WTC11 (cell line): ENCODE measurements at regions not wholly inside any gene's neighbourhood (a gene's known extent, or its start where the extent isn't known, plus 50 kb on each side); places are given as distances from the start of the nearest gene placed in this dataset.

ENCODE experiments used
- ATAC-seq: fragments of 200-7000 bp; cut with Tn5 transposase; 2 replicates; pipeline ENCODE4 v1.10.0; 2021; ENCODE audit warnings: mild to moderate bottlenecking, moderate library complexity
- CTCF ChIA-PET: fragments of 300-600 bp; sonication (Branson Sonifier 250); formaldehyde crosslinking; loops from one replicate; lab custom pipeline; 2021; ENCODE audit warnings: antibody characterized with exemption; lab: Charles Lee
- POLR2A ChIA-PET: fragments of 350-600 bp; sonication (Branson Sonifier 250); formaldehyde crosslinking; loops from one replicate; lab custom pipeline; 2021; ENCODE audit warnings: antibody characterized with exemption; lab: Charles Lee
- DNase-seq: peaks from one replicate; pipeline ENCODE4 v3.0.0; 2021; ENCODE audit warnings: low spot score
- H3K27ac Mint-ChIP-seq: 2 replicates; pipeline ENCODE4 v1.8.0; 2021; ENCODE audit warnings: mixed read lengths
- H3K27me3 Mint-ChIP-seq: 2 replicates; pipeline ENCODE4 v1.8.0; 2021; ENCODE audit warnings: low read depth, mild to moderate bottlenecking, moderate library complexity, mixed read lengths
- H3K36me3 Mint-ChIP-seq: 2 replicates; pipeline ENCODE4 v1.8.0; 2021; ENCODE audit warnings: mixed read lengths
- H3K4me1 Mint-ChIP-seq: 2 replicates; pipeline ENCODE4 v1.8.0; 2022; ENCODE audit warnings: mixed read lengths
- H3K4me3 Mint-ChIP-seq: 2 replicates; pipeline ENCODE4 v1.8.0; 2021; ENCODE audit warnings: mild to moderate bottlenecking, moderate library complexity, mixed read lengths
- H3K9me3 Mint-ChIP-seq: 2 replicates; pipeline ENCODE4 v1.8.0; 2021; ENCODE audit warnings: mixed read lengths
- CREM ChIP-seq: sonication (generic); formaldehyde crosslinking; IDR thresholded peaks from 2 replicates; pipeline ENCODE4 v1.8.1; 2022; ENCODE audit warnings: mild to moderate bottlenecking, missing genetic modification reagents, moderate library complexity
- ELF4 ChIP-seq: sonication (generic); formaldehyde crosslinking; IDR thresholded peaks from 2 replicates; pipeline ENCODE4 v1.8.1; 2022; ENCODE audit warnings: low read depth, mild to moderate bottlenecking, moderate library complexity, missing genetic modification reagents
- FOXK1 ChIP-seq: sonication (generic); formaldehyde crosslinking; IDR thresholded peaks from 2 replicates; pipeline ENCODE4 v1.8.0; 2022; ENCODE audit warnings: mild to moderate bottlenecking, moderate library complexity, missing genetic modification reagents
- KAT7 ChIP-seq: sonication (generic); formaldehyde crosslinking; IDR thresholded peaks from 2 replicates; pipeline ENCODE4 v1.8.1; 2023; ENCODE audit warnings: missing genetic modification reagents, mild to moderate bottlenecking, borderline replicate concordance
- NFE2L1 ChIP-seq: sonication (generic); formaldehyde crosslinking; IDR thresholded peaks from 2 replicates; pipeline ENCODE4 v1.8.1; 2023; ENCODE audit warnings: missing genetic modification reagents
- RELA ChIP-seq: sonication (generic); formaldehyde crosslinking; IDR thresholded peaks from 2 replicates; pipeline ENCODE4 v1.8.1; 2022; ENCODE audit warnings: missing genetic modification reagents, mild to moderate bottlenecking, borderline replicate concordance
- ZNF232 ChIP-seq: sonication (generic); formaldehyde crosslinking; IDR thresholded peaks from 2 replicates; pipeline ENCODE4 v1.8.0; 2022; ENCODE audit warnings: mild to moderate bottlenecking, missing genetic modification reagents
- ZNF263 ChIP-seq: sonication (generic); formaldehyde crosslinking; IDR thresholded peaks from 2 replicates; pipeline ENCODE4 v1.8.1; 2022; ENCODE audit warnings: low read depth, mild to moderate bottlenecking, moderate library complexity, missing genetic modification reagents
- ZNF423 ChIP-seq: fragments of 250-450 bp; sonication (Bioruptor Pico); IDR thresholded peaks from 2 replicates; pipeline ENCODE4 v2.1.2; 2022; ENCODE audit warnings: mild to moderate bottlenecking, moderate library complexity
- TF ChIP-seq, protein P1 (sequence below): fragments of 250-450 bp; sonication (Bioruptor Pico); IDR thresholded peaks from 2 replicates; pipeline ENCODE4 v1.8.0; 2021; ENCODE audit warnings: mild to moderate bottlenecking
- TF ChIP-seq, protein P2 (sequence below): fragments of 250-450 bp; sonication (Bioruptor Pico); IDR thresholded peaks from 2 replicates; pipeline ENCODE4 v2.1.2; 2022; ENCODE audit warnings: mild to moderate bottlenecking, moderate library complexity
- TF ChIP-seq, protein P3 (sequence below): fragments of 250-450 bp; sonication (Bioruptor Pico); IDR thresholded peaks from 2 replicates; pipeline ENCODE4 v1.9.0; 2021; ENCODE audit warnings: mild to moderate bottlenecking
- TF ChIP-seq, protein P4 (sequence below): sonication (generic); formaldehyde crosslinking; IDR thresholded peaks from 2 replicates; pipeline ENCODE4 v1.8.0; 2022; ENCODE audit warnings: missing genetic modification reagents
- TF ChIP-seq, protein P5 (sequence below): sonication (generic); formaldehyde crosslinking; IDR thresholded peaks from 2 replicates; pipeline ENCODE4 v1.8.1; 2023; ENCODE audit warnings: mild to moderate bottlenecking, missing genetic modification reagents, moderate library complexity
- TF ChIP-seq, protein P6 (sequence below): sonication (generic); formaldehyde crosslinking; IDR thresholded peaks from 2 replicates; pipeline ENCODE4 v1.8.1; 2023; ENCODE audit warnings: mild to moderate bottlenecking, missing genetic modification reagents, moderate library complexity
- TF ChIP-seq, protein P7 (sequence below): sonication (generic); formaldehyde crosslinking; IDR thresholded peaks from 2 replicates; pipeline ENCODE4 v1.8.1; 2023; ENCODE audit warnings: mild to moderate bottlenecking, moderate library complexity, missing genetic modification reagents
- TF ChIP-seq, protein P8 (sequence below): sonication (generic); formaldehyde crosslinking; IDR thresholded peaks from 2 replicates; pipeline ENCODE4 v1.8.1; 2023; ENCODE audit warnings: mild to moderate bottlenecking, missing genetic modification reagents
- TF ChIP-seq, protein P9 (sequence below): sonication (generic); formaldehyde crosslinking; conservative IDR thresholded peaks from 2 replicates; pipeline ENCODE4 v1.8.1; 2022; ENCODE audit warnings: mild to moderate bottlenecking, missing genetic modification reagents

DNA sequence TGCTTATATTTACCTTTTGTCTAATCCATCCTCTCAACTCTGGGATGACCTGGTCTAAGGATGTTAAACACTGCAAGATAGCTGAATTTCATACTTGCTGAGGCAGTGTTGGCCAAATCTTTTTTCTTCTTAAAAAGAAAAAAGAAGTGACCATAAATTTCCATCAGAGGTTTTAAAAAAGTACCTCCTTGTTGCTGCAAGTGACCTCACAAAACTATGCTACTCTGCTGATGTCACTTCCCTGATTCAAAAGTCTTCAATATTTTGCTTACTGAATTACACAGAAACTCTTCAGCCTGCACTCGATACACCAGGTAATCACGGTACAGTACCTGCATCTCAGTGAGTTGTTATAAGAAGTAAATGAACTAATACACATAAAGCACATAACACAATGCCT is 107.2 kb upstream of the PRDM1 start:
- H3K9me3 Mint-ChIP-seq = no peaks in the 10 kb centered on the region
- H3K27me3 Mint-ChIP-seq = peaks cover 50% of the 10 kb centered on the region
- POLR2A ChIA-PET = no interaction called here
- H3K36me3 Mint-ChIP-seq = peaks cover 4% of the 10 kb centered on the region; the same call in 1 of the 2 replicates
- no peak overlapping the region for H3K4me3 Mint-ChIP-seq
- CTCF ChIA-PET = no interaction called here
- TF ChIP-seq FOXK1 (CRISPR knock-in tag) = no peak
- TF ChIP-seq, protein P1, sequence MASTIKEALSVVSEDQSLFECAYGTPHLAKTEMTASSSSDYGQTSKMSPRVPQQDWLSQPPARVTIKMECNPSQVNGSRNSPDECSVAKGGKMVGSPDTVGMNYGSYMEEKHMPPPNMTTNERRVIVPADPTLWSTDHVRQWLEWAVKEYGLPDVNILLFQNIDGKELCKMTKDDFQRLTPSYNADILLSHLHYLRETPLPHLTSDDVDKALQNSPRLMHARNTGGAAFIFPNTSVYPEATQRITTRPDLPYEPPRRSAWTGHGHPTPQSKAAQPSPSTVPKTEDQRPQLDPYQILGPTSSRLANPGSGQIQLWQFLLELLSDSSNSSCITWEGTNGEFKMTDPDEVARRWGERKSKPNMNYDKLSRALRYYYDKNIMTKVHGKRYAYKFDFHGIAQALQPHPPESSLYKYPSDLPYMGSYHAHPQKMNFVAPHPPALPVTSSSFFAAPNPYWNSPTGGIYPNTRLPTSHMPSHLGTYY (CRISPR knock-in tag) = no peak
- TF ChIP-seq, protein P2, sequence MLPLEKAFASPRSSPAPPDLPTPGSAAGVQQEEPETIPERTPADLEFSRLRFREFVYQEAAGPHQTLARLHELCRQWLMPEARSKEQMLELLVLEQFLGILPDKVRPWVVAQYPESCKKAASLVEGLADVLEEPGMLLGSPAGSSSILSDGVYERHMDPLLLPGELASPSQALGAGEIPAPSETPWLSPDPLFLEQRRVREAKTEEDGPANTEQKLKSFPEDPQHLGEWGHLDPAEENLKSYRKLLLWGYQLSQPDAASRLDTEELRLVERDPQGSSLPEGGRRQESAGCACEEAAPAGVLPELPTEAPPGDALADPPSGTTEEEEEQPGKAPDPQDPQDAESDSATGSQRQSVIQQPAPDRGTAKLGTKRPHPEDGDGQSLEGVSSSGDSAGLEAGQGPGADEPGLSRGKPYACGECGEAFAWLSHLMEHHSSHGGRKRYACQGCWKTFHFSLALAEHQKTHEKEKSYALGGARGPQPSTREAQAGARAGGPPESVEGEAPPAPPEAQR (CRISPR knock-in tag) = no peak
- H3K4me1 Mint-ChIP-seq = peaks cover 11% of the 10 kb centered on the region
- DNase-seq = no peak
- H3K27ac Mint-ChIP-seq = no peak overlapping the region
- no peak for ATAC-seq

DNA sequence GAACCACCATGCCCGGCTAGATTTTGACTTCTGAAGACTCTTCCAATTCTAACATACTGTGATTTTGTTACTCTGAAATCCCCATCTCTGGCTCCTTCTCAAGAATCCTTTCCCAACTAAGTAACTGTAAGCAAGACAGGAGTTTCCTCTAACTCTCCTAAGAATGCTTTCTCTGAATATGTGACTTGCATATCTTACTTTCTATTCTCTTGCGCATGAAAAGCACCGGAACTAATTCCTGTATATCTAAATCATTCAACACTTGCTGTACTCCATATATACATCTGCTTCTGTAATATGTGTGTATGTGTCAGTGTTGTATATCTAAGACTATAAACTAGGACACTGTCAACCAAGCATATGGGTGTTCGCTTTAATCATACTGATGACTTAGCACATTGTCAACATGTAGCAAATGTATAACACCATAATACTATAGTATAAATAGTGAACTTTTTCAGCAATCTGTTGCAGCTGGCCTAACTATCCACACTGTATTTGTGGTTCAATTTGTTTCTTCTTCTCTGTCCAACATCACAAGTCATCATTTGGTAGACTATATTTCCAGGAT is 108.1 kb upstream of the PRDM1 start:
- H3K27ac Mint-ChIP-seq = no peak overlapping the region
- peaks cover 41% of the 10 kb centered on the region for H3K27me3 Mint-ChIP-seq
- ChIA-PET POLR2A (no interaction called here), CTCF (no interaction called here)
- H3K9me3 Mint-ChIP-seq = peaks cover 6% of the 10 kb centered on the region
- H3K36me3 Mint-ChIP-seq = peaks cover 4% of the 10 kb centered on the region; the same call in 1 of the 2 replicates
- H3K4me1 Mint-ChIP-seq = peaks cover 11% of the 10 kb centered on the region
- TF ChIP-seq ZNF232 (CRISPR knock-in tag) = no peak
- TF ChIP-seq, protein P3, sequence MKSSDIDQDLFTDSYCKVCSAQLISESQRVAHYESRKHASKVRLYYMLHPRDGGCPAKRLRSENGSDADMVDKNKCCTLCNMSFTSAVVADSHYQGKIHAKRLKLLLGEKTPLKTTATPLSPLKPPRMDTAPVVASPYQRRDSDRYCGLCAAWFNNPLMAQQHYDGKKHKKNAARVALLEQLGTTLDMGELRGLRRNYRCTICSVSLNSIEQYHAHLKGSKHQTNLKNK (CRISPR knock-in tag) = no peak
- no peak for TF ChIP-seq ZNF263 (CRISPR knock-in tag)
- no peak for TF ChIP-seq ZNF423 (CRISPR knock-in tag)
- TF ChIP-seq, protein P4, sequence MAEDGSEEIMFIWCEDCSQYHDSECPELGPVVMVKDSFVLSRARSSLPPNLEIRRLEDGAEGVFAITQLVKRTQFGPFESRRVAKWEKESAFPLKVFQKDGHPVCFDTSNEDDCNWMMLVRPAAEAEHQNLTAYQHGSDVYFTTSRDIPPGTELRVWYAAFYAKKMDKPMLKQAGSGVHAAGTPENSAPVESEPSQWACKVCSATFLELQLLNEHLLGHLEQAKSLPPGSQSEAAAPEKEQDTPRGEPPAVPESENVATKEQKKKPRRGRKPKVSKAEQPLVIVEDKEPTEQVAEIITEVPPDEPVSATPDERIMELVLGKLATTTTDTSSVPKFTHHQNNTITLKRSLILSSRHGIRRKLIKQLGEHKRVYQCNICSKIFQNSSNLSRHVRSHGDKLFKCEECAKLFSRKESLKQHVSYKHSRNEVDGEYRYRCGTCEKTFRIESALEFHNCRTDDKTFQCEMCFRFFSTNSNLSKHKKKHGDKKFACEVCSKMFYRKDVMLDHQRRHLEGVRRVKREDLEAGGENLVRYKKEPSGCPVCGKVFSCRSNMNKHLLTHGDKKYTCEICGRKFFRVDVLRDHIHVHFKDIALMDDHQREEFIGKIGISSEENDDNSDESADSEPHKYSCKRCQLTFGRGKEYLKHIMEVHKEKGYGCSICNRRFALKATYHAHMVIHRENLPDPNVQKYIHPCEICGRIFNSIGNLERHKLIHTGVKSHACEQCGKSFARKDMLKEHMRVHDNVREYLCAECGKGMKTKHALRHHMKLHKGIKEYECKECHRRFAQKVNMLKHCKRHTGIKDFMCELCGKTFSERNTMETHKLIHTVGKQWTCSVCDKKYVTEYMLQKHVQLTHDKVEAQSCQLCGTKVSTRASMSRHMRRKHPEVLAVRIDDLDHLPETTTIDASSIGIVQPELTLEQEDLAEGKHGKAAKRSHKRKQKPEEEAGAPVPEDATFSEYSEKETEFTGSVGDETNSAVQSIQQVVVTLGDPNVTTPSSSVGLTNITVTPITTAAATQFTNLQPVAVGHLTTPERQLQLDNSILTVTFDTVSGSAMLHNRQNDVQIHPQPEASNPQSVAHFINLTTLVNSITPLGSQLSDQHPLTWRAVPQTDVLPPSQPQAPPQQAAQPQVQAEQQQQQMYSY = no peak
- TF ChIP-seq, protein P5, sequence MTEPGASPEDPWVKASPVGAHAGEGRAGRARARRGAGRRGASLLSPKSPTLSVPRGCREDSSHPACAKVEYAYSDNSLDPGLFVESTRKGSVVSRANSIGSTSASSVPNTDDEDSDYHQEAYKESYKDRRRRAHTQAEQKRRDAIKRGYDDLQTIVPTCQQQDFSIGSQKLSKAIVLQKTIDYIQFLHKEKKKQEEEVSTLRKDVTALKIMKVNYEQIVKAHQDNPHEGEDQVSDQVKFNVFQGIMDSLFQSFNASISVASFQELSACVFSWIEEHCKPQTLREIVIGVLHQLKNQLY (CRISPR knock-in tag) = no peak
- no peak for TF ChIP-seq RELA
- TF ChIP-seq, protein P2 (CRISPR knock-in tag) = no peak
- no peak for TF ChIP-seq KAT7
- TF ChIP-seq, all 79 proteins: peak for 0
- no peak overlapping the region for H3K4me3 Mint-ChIP-seq
- ATAC-seq (no peak), DNase-seq (no peak)

DNA sequence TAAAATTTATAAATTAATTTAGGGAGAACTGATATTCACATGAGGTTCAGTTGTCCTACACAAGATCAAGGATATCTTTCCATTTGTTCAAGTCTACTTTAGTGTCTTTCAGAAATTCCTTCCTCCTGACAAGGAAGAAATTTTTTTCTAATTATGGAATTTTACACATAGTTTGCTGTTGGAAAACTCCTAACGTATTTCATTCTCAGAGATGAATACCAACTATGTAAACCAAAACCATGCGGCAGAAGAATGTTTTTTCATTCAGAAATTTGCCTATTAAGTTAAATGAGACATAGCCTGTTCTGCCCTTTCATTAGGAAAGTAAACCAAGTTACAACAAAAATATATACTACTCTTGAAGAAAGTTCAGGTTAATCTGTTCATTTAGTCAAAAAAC is 111.2 kb upstream of the PRDM1 start:
- ChIA-PET POLR2A (no interaction called here), CTCF (no interaction called here)
- peaks cover 13% of the 10 kb centered on the region for H3K27me3 Mint-ChIP-seq
- no peak overlapping the region for H3K27ac Mint-ChIP-seq
- H3K4me1 Mint-ChIP-seq = no peaks in the 10 kb centered on the region
- H3K36me3 Mint-ChIP-seq = peaks cover 7% of the 10 kb centered on the region
- H3K4me3 Mint-ChIP-seq = no peak overlapping the region
- peaks cover 22% of the 10 kb centered on the region for H3K9me3 Mint-ChIP-seq
- ATAC-seq (no peak), DNase-seq (no peak)
- TF ChIP-seq ELF4 (CRISPR knock-in tag) = no peak
- no peak for TF ChIP-seq NFE2L1
- TF ChIP-seq, protein P6, sequence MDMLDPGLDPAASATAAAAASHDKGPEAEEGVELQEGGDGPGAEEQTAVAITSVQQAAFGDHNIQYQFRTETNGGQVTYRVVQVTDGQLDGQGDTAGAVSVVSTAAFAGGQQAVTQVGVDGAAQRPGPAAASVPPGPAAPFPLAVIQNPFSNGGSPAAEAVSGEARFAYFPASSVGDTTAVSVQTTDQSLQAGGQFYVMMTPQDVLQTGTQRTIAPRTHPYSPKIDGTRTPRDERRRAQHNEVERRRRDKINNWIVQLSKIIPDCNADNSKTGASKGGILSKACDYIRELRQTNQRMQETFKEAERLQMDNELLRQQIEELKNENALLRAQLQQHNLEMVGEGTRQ = no peak
- TF ChIP-seq, protein P7, sequence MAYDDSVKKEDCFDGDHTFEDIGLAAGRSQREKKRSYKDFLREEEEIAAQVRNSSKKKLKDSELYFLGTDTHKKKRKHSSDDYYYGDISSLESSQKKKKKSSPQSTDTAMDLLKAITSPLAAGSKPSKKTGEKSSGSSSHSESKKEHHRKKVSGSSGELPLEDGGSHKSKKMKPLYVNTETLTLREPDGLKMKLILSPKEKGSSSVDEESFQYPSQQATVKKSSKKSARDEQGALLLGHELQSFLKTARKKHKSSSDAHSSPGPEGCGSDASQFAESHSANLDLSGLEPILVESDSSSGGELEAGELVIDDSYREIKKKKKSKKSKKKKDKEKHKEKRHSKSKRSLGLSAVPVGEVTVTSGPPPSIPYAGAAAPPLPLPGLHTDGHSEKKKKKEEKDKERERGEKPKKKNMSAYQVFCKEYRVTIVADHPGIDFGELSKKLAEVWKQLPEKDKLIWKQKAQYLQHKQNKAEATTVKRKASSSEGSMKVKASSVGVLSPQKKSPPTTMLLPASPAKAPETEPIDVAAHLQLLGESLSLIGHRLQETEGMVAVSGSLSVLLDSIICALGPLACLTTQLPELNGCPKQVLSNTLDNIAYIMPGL = no peak
- TF ChIP-seq, protein P8, sequence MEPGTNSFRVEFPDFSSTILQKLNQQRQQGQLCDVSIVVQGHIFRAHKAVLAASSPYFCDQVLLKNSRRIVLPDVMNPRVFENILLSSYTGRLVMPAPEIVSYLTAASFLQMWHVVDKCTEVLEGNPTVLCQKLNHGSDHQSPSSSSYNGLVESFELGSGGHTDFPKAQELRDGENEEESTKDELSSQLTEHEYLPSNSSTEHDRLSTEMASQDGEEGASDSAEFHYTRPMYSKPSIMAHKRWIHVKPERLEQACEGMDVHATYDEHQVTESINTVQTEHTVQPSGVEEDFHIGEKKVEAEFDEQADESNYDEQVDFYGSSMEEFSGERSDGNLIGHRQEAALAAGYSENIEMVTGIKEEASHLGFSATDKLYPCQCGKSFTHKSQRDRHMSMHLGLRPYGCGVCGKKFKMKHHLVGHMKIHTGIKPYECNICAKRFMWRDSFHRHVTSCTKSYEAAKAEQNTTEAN = no peak
- TF ChIP-seq, protein P9, sequence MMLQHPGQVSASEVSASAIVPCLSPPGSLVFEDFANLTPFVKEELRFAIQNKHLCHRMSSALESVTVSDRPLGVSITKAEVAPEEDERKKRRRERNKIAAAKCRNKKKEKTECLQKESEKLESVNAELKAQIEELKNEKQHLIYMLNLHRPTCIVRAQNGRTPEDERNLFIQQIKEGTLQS = no peak
- TF ChIP-seq CREM (CRISPR knock-in tag) = no peak
